ENCODE measurements at regions not wholly inside any gene's neighbourhood (a gene's known extent, or its start where the extent isn't known, plus 50 kb on each side); places are given as distances from the start of the nearest gene placed in this dataset.

DNA sequence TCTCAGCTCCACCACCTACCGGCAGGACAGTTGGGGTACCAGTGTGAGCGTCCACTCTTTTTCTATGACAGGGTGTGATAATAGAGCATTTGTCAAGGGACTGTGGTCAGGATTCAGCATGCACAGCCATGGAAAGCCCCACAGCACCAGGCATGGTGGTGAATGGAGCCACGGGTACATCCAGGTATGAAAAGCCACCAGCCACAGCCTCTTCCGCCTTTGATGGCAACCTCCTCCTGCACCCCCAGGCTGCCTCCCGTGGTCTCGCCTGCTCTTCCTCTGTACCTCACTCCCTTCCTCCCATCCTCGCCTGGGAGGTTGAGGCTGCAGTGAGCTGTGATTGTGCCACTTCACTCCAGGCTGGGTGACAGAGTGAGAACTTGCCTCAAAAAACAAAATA is 90.2 kb upstream of the CHST15 start:
- no peak for FAIRE-seq
- TF ChIP-seq, protein P1, sequence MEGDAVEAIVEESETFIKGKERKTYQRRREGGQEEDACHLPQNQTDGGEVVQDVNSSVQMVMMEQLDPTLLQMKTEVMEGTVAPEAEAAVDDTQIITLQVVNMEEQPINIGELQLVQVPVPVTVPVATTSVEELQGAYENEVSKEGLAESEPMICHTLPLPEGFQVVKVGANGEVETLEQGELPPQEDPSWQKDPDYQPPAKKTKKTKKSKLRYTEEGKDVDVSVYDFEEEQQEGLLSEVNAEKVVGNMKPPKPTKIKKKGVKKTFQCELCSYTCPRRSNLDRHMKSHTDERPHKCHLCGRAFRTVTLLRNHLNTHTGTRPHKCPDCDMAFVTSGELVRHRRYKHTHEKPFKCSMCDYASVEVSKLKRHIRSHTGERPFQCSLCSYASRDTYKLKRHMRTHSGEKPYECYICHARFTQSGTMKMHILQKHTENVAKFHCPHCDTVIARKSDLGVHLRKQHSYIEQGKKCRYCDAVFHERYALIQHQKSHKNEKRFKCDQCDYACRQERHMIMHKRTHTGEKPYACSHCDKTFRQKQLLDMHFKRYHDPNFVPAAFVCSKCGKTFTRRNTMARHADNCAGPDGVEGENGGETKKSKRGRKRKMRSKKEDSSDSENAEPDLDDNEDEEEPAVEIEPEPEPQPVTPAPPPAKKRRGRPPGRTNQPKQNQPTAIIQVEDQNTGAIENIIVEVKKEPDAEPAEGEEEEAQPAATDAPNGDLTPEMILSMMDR (IDR thresholded peaks at IDR 0.05; ENCODE audit: insufficient read depth, missing control alignments) = no peak
- no peak for DNase-seq (ENCODE audit: insufficient read length, low spot score)

DNA sequence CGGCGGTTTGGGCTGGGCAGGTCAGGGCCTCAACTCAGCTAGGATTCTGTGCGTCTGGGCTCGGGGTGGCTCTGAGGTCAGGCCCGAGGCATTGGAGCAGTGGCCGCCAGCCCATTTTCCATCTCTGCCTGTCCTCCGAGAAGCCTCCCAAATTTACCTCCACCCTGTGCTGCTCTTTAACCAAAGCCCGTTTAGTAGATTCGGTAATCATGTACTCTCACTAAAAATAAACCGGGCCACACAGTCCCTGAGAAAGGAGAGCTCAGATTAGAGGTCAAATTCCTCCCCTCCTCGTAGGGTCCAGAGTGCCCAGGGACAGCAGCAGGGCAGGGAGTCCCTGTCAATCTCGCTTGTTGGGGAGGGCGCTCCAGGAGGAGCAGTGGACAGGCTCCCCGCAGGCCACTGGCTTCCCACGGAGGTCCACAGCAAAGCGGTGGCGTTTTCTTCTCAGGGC is 88.7 kb upstream of the CHST15 start:
- TF ChIP-seq, protein P1 (IDR thresholded peaks at IDR 0.05; ENCODE audit: insufficient read depth, missing control alignments) = no peak
- DNase-seq (ENCODE audit: insufficient read length, low spot score) = no peak
- FAIRE-seq = no peak

DNA sequence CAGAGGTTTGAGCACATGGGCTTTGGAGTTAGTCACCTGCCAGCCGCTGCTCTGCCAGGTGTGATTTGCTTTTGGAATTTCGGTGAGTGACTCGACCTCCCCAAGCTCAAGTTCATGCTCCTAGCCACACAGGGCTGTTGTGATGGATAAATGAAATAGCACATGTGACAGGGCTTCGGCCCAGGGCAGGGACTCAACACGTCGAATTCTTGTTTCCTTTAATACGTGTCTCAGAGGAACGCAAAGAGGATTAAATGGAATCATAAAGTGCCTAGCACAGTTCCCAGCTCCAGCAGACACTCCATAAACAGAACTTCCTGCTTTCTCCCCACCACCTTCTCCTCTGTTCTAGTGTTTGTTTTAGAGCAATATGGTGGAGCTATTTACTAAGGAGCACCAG is 88.3 kb upstream of the CHST15 start:
- DNase-seq (ENCODE audit: insufficient read length, low spot score) (no peak), FAIRE-seq (no peak)

DNA sequence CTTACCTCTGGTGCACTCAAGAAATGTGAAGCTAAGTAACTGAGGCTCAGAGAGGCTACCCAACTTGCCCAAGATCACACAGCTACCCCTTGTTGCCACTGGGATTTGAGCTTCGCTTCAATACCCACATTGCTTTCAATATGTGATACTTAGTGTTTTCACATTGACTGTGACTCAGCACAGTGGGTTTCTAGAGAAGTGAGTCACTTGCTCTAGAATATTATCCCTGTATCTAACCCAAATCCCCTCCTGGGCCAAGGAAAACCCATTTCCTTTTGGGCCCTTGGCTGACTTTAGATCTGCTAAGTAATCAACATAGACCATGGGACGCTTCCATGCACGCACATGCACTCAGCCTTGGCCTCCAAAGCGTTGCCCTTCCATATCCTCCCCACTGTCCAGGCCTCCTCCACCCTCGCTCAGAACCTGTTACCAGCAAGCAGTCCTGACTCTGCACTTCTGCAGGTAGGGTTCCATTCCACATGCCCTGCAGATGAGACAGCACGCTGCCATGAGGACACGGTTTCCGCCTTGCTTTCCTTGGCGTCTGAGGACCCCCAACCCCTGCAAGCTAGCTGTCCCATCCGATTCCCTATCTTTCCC is 87.7 kb upstream of the CHST15 start:
- FAIRE-seq (no peak), DNase-seq (ENCODE audit: insufficient read length, low spot score) (no peak)
- TF ChIP-seq, protein P1 (IDR thresholded peaks at IDR 0.05; ENCODE audit: insufficient read depth, missing control alignments) = no peak

More for the DNA sequence above, 88.3 kb upstream of the CHST15 start:
- TF ChIP-seq, protein P1 (IDR thresholded peaks at IDR 0.05; ENCODE audit: insufficient read depth, missing control alignments) = no peak

DNA sequence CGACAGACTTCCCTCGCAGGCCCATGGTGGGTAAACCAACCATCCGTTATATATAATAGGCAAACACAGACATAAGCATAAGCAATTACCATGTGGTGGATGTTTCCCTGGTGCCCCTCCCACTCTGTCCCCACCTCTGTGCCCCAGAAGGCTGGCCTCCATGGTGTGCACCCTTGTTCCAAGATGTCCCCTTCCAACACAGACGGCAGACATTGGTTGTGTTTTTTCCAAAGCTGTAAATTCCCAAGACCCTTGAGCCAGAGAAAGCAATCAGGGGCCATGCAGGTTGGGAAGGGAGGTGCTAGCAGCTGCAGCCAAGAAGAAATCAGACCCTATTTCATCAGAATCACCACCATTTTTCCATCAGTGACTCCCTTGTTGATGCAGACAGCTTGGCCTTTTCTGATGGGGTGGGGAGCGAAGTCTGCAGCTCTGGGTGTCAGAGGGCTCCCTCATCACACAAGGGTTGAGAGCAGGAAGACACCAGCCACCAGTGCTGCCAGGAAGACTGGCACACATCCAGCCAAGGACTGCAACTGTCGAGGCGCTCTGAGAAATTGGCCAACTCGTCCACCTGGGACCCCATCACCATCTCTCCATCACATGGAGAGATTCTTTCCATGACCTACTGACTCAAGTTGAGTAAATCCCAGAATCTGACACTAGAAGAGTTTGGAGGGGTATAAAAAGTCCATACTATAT is 86.8 kb upstream of the CHST15 start:
- DNase-seq (ENCODE audit: insufficient read length, low spot score) = no peak
- FAIRE-seq = no peak
- TF ChIP-seq, protein P1 (IDR thresholded peaks at IDR 0.05; ENCODE audit: insufficient read depth, missing control alignments) = no peak

DNA sequence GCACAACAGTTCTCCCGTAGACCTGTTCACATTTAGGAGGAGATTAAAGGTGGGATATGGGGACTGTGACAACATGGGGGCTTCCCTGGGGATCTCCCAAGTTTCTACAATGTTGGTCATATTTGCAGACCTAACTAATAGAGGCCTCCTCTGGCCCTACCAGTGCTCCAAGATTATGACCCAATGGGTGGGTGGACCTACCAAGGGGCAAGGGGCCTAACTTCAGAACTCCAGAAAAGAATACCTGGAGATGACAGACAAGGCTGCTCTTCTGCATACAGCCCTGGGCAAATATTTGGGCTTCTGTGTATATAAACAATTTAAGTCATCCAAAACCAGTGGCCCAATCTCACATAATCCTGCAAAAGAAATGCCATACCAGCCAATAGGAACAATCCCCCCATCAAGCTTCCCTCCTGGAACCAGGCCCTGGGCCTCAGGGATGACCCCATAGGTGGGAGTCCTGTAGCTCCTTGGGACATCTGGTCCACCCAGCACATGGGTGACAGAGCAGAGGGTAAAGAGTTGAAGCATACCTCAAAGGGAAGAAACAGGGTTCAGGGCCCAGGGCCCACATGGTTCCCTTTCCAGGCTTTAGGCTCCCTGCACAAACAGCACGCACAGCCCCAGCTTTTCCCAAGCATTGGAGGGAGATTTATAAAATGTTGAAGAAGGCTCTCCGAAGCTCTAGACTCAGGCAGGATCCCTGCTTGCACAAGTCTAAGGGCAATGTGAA is 86.1 kb upstream of the CHST15 start:
- FAIRE-seq = no peak
- DNase-seq (ENCODE audit: insufficient read length, low spot score) = no peak
- TF ChIP-seq, protein P1 (IDR thresholded peaks at IDR 0.05; ENCODE audit: insufficient read depth, missing control alignments) = no peak

All from D721Med (cell line).